HG02798 (cell line): ENCODE measurements at regions not wholly inside any gene's neighbourhood (a gene's known extent, or its start where the extent isn't known, plus 50 kb on each side); places are given as distances from the start of the nearest gene placed in this dataset.
"Not testable (repeated sequence)": the region's sequence is repeated elsewhere in the genome, so short reads cannot be mapped to it uniquely, and the experiment has no call there.

ENCODE experiments used
- ATAC-seq: cut with Tn5 transposase; IDR thresholded peaks from one replicate; pipeline ENCODE4 v1.9.1; 2021; ENCODE audit warnings: mild to moderate bottlenecking; ENCODE audit not compliant: unreplicated experiment, poor library complexity

DNA sequence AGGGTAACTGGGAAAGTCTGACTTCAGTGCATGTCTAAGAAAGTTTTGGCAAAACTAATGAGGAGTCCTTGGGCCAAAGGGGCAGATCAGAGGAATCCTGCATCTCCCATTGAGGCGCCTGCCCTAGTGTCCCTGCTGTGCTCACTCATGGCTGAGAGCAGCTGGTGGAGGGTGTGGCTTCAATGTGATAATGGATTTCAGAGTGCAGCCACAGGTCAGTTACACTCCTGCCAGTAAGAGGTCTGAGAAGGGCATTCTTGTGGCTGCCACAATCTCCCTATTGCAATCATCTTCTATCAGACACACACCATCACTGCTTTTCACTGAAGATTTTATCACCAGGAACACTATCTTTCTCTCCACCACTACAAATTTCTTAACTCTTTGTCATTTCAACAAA is 457.1 kb downstream of the MID1IP1 start:
- no peak for ATAC-seq

- ATAC-seq: no peak
Measured at GRCh38 chrX:39260965-39261364, 459.7 kb downstream of the MID1IP1 start.

- no peak for ATAC-seq
Measured at GRCh38 chrX:39261446-39262147, 460.3 kb downstream of the MID1IP1 start.

DNA sequence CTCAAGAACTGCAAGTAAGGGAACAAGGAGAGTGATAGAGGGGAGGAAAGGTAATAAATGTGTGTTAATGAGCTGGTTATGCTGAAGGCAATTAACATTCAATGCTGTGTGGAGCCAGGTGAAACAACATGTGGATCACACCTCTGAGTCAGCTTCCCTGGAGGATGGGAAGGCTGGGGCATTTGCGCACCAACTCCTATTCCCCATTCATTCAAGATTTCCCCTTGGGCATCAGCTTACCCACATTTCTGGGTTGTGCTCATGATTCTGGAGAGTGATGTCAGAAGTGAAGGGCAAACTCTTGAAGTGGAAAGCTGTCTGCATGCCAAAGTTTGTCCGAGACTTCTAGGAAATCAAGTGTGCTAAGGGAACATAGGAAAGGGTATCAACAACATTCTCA is 461.4 kb downstream of the MID1IP1 start:
- no peak for ATAC-seq

GRCh38 chrX:39264023-39264422 is 462.8 kb downstream of the MID1IP1 start:
- ATAC-seq: no peak

DNA sequence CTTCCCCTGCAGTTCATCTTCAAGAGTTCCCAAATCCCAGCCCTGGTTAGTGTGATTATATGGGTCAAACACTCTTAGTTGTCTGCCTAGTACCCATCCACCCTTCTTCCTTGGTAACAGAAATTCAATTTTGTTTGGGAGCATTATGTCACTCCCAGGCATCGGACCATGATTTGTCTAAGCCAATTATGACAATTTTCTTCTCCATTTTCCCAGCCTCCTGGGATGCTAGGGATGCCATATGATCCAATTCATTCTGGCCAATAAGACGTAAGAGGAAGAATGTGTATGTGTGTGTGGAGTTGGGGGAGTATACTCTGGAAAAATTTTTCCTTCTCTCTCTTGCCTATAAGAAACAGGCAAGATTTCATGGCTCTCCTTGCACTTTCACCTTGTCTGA is 465.9 kb downstream of the MID1IP1 start:
- no peak for ATAC-seq

GRCh38 chrX:39268207-39268606 is 466.9 kb downstream of the MID1IP1 start:
- ATAC-seq: no peak

DNA sequence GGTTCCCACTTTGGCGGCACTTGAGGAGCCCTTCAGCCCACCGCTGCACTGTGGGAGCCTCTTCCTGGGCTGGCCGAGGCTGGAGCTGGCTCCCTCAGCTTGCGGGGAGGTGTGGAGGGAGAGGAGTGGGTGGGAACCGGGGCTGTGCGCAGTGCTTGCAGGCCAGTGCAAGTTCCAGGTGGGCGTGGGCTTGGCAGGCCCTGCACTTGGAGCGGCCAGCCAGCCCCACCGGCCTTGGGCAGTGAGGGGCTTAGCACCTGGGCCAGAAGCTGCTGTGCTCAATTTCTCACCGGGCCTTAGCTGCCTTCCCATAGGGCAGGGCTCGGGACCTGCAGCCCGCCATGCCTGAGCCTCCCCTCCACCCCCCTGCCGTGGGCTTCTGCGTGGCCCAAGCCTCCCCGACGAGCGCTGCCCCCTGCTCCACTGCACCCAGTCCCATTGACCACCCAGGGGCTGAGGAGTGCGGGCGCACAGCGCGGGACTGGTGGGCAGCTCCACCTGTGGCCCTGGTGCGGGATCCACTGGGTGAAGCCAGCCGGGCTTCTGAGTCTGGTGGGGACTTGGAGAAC is 474.3 kb downstream of the MID1IP1 start:
- ATAC-seq: no peak

DNA sequence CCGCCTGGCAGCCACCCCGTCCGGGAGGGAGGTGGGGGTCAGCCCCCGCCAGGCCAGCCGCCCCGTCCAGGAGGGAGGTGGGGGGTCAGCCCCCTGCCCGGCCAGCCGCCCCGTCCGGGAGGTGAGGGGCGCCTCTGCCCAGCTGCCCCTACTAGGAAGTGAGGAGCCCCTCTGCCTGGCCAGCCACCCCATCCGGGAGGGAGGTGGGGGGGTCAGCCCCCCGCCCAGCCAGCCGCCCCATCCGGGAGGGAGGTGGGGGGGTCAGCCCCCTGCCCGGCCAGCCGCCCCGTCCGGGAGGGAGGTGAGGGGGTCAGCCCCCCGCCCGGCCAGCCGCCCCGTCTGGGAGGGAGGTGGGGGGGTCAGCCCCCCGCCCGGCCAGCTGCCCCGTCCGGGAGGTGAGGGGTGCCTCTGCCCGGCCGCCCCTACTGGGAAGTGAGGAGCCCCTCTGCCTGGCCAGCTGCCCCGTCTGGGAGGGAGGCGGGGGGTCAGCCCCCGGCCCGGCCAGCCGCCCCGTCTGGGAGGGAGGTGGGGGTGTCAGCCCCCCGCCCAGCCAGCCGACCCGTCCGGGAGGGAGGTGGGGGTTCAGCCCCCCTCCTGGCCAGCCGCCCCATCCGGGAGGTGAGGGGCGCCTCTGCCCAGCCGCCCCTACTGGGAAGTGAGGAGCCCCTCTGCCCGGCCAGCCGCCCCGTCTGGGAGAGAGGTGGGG is 476.6 kb downstream of the MID1IP1 start:
- ATAC-seq: not testable (repeated sequence)

GRCh38 chrX:39283239-39283638 is 482.0 kb downstream of the MID1IP1 start:
- no peak for ATAC-seq

DNA sequence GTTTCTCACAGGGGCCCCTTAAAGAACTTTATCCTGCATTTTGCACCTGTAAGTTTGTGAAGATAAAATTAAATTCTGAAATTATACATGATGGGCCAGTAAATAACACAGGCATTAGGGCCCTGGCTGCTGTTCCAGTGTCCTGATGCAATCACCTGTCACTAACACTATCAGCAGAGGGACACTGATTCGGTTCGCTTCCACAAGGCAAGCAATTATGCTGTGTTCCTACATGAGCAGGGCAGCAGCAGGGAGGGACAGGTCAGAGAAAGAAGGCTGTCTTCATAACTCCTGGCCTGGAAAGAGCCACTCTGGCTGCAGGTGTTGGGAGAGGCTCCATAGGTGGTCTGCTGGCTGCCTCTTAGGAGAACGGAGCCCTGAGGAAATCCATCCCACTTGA is 487.3 kb downstream of the MID1IP1 start:
- ATAC-seq: no peak

- ATAC-seq: no peak
Measured at GRCh38 chrX:39289827-39290226, 488.6 kb downstream of the MID1IP1 start.

- no peak for ATAC-seq
Measured at GRCh38 chrX:39293203-39293602, 491.9 kb downstream of the MID1IP1 start.

- ATAC-seq: no peak
Measured at GRCh38 chrX:39296472-39296871, 495.2 kb downstream of the MID1IP1 start.

GRCh38 chrX:39298821-39299220 is 497.6 kb downstream of the MID1IP1 start:
- ATAC-seq: no peak

DNA sequence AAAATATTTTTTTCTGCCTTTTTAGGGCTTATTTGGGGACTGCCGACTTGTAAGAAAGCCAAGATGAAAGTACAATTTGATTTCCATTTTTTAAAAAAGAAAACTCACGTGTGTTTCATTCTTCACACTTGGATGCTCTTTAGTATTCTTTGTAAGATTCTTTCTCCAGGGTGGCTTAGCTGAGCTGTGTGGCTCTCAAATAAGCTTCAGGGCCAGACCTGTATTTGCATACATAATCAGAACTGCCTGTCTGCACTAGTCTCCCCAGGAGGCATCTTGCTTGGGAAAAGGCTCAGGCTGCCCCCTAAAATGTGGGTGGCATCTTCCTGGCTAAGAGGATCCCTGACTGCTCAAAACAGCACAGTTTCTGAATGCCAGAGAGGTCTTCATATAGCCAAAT is 498.4 kb downstream of the MID1IP1 start:
- ATAC-seq: no peak

DNA sequence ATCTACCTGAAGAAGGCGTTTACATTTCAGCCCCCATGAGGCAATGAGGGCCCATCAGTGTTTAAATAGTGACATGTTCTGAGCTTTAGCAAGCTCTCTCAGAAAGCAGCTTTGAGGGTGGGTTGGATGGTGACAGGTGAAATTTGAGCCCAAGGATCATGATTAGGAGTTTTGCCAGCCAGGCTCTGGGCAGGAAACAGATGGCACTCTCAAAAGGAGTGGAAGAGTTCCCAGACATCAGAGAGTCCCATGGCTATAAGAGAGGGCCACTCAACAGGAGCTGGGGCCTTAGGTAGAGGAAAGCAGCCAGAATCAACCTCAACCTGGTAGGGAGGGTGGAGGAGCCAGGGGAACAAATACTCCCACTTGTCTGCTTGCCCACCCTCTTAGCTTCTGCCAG is 499.8 kb downstream of the MID1IP1 start:
- ATAC-seq: no peak

DNA sequence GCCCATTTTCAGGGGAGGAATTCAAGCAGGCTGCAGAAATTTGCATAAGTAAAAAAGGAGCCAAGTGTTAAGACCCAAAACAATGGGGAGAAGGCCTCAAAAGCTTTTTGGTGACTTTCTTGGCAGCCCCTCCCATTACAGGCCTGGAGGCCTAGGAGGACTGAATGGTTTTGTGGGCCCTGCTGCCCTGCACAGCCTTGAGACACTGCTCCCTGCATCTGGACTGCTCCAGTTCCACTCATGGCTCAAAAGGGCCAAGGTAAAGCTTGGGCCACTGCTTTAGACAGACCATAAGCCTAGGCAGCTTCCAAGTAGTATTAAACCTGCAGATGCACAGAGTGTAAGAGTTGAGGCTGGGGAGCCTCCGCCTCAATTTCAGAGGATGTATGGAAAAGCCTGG is 501.6 kb downstream of the MID1IP1 start:
- no peak for ATAC-seq

DNA sequence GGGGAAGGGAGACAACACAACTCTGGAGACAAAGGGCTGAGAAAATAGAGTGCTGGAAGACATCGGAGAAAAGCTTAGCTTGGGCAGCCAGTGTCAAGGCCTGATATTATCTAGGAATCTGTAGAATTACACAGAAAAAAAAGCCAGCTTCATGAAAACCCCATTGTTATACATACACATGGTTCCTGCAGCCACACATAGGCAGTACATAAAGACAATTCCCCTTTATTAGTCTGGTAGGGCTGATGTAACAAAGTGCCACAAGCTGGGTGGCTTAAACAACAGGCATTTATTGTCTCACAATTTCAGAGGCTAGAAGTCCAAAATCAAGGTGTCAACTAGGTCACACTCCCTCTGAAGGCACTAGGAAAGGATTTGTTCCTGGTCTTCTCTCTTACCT is 503.5 kb downstream of the MID1IP1 start:
- no peak for ATAC-seq

GRCh38 chrX:39307488-39307887 is 506.2 kb downstream of the MID1IP1 start:
- ATAC-seq: no peak

GRCh38 chrX:39308126-39308525 is 506.9 kb downstream of the MID1IP1 start:
- no peak for ATAC-seq
